GM12878 (cell line): ENCODE measurements at regions not wholly inside any gene's neighbourhood (a gene's known extent, or its start where the extent isn't known, plus 50 kb on each side); places are given as distances from the start of the nearest gene placed in this dataset.

Experiments
- ATAC-seq: fragments of 200-7000 bp; cut with Tn5 transposase; 3 replicates; pipeline ENCODE4 v1.9.1; 2020; ENCODE audit warnings: mild to moderate bottlenecking, moderate library complexity
- BruUV-seq: library from RNA; stranded (reverse); fragments of 400-500 nt; replicated peaks from 2 replicates; lab custom pipeline; 2021; lab: Mats Ljungman, UMichigan
- CTCF ChIA-PET: fragments of 300-600 bp; sonication (Branson Sonifier 250); formaldehyde crosslinking; extraction: SDS; loops from one replicate; lab custom pipeline; 2021; ENCODE audit warnings: inconsistent platforms; lab: Yijun Ruan, JAX
- POLR2A ChIA-PET: fragments of 350-600 bp; formaldehyde crosslinking; extraction: SDS; loops from one replicate; lab custom pipeline; 2021; ENCODE audit warnings: inconsistent platforms; lab: Charles Lee
- RAD21 ChIA-PET: fragments of 300-600 bp; sonication (Branson Sonifier 250); formaldehyde crosslinking; loops from one replicate; lab custom pipeline; 2023; ENCODE audit warnings: antibody characterized with exemption; ENCODE audit not compliant: unreplicated experiment; lab: Charles Lee
- SMC1A ChIA-PET: fragments of 300-600 bp; sonication (Branson Sonifier 250); formaldehyde crosslinking; loops from one replicate; lab custom pipeline; 2023; ENCODE audit not compliant: unreplicated experiment, uncharacterized antibody; lab: Charles Lee
- DNase-seq: peaks from one replicate; pipeline ENCODE4 v3.0.0-alpha.2; 2011; ENCODE audit warnings: low read depth, low spot score
- FAIRE-seq: peaks from 3 replicates; lab custom pipeline; 2011; peaks lifted over from hg19 to GRCh38; lab: Jason Lieb, UNC
- H2AFZ ChIP-seq: 2 replicates; pipeline ENCODE4 v1.6.0; 2011; ENCODE audit warnings: low read depth, low read length, control low read depth; ENCODE audit not compliant: control insufficient read depth
- H3K27ac ChIP-seq: 2 replicates; pipeline ENCODE4 v1.5.1; 2011; ENCODE audit warnings: control low read depth; ENCODE audit not compliant: control insufficient read depth, insufficient read depth
- H3K27me3 ChIP-seq, 2 experiments: replicated peaks in 1 of 2; 2 replicates each; pipeline versions ENCODE4 v1.6.0 to v1.6.1; 2011; ENCODE audit warnings: low read length in 1 of 2; ENCODE audit not compliant: control insufficient read depth in 2 of 2, insufficient read depth in 2 of 2
- H3K36me3 ChIP-seq, 2 experiments: 2 replicates each; pipeline ENCODE4 v1.5.1; 2011; ENCODE audit warnings: low read length in 1 of 2; ENCODE audit not compliant: control insufficient read depth in 2 of 2, insufficient read depth in 2 of 2
- H3K4me1 ChIP-seq: 2 replicates; pipeline ENCODE4 v1.6.1; 2011; ENCODE audit warnings: mild to moderate bottlenecking, low read length, moderate library complexity, mixed read lengths; ENCODE audit not compliant: control insufficient read depth, insufficient read depth
- H3K4me2 ChIP-seq: 2 replicates; pipeline ENCODE4 v1.6.0; 2011; ENCODE audit warnings: control low read depth; ENCODE audit not compliant: control insufficient read depth, insufficient read depth
- H3K4me3 ChIP-seq: fragments of 200-600 bp; sonication (generic); 2 replicates; pipeline ENCODE4 v1.5.1; 2016
- H3K79me2 ChIP-seq: 2 replicates; pipeline ENCODE4 v1.6.0; 2011; ENCODE audit warnings: low read length; ENCODE audit not compliant: control insufficient read depth, insufficient read depth
- H3K9ac ChIP-seq: 2 replicates; pipeline ENCODE4 v1.8.0; 2011; ENCODE audit warnings: low read length, control low read depth, mixed read lengths; ENCODE audit not compliant: control insufficient read depth, insufficient read depth
- H3K9me3 ChIP-seq: replicated peaks from 3 replicates; pipeline ENCODE4 v1.5.1; 2011; ENCODE audit warnings: mild to moderate bottlenecking, low read length; ENCODE audit not compliant: control insufficient read depth, insufficient read depth
- H4K20me1 ChIP-seq: 2 replicates; pipeline ENCODE4 v1.6.0; 2011; ENCODE audit not compliant: control insufficient read depth, insufficient read depth
- CBFB ChIP-seq: IDR thresholded peaks from 2 replicates; pipeline ENCODE4 v1.6.1; 2016; ENCODE audit warnings: antibody characterized with exemption, low read depth
- EED ChIP-seq: sonication (generic); IDR thresholded peaks from 2 replicates; pipeline ENCODE4 v1.6.1; 2016; ENCODE audit warnings: antibody characterized with exemption, low read depth
- EZH2 ChIP-seq: IDR thresholded peaks from 2 replicates; pipeline ENCODE4 v1.6.1; 2012; ENCODE audit warnings: low read depth, mild to moderate bottlenecking, control low read depth, inconsistent platforms, low read length, borderline replicate concordance; ENCODE audit not compliant: control insufficient read depth
- FOXM1 ChIP-seq: IDR thresholded peaks from 2 replicates; pipeline ENCODE4 v1.6.1; 2012; ENCODE audit warnings: low read depth, mild to moderate bottlenecking, inconsistent platforms, low read length, moderate library complexity
- JUND ChIP-seq: IDR thresholded peaks from 2 replicates; pipeline ENCODE4 v1.6.1; 2012; ENCODE audit warnings: low read depth, mild to moderate bottlenecking, low read length, improper control_type of control experiment, moderate library complexity
- NFYB ChIP-seq: IDR thresholded peaks from 2 replicates; pipeline ENCODE4 v1.6.1; 2011; ENCODE audit warnings: low read depth, mild to moderate bottlenecking, low read length, improper control_type of control experiment, moderate library complexity; ENCODE audit not compliant: insufficient read depth
- PAX5 ChIP-seq: IDR thresholded peaks from 2 replicates; pipeline ENCODE4 v1.6.1; 2011; ENCODE audit warnings: low read depth, low read length, borderline replicate concordance
- POLR2AphosphoS5 ChIP-seq: IDR thresholded peaks from 2 replicates; pipeline ENCODE4 v1.6.1; 2011; ENCODE audit warnings: mild to moderate bottlenecking, low read length, inconsistent platforms
- SP1 ChIP-seq: IDR thresholded peaks from one replicate; pipeline ENCODE4 v1.6.1; 2011; ENCODE audit warnings: low read depth, low read length
- WGBS: methylation state at CpG from one replicate; pipeline ENCODE4 v1.1.6; 2016; ENCODE audit warnings: low lambda C conversion rate; ENCODE audit not compliant: insufficient replicate concordance, insufficient coverage; ENCODE audit errors: missing lambda C conversion rate; 5-methylcytosine and 5-hydroxymethylcytosine counted together
- in situ Hi-C: fragments of 300-500 bp; cut with MboI; formaldehyde crosslinking; loops from 9 replicates; pipeline ENCODE4 v1.14.3; 2018; ENCODE audit warnings: mixed read lengths
- intact Hi-C: fragments of 100-400 bp; cut with micrococcal nuclease; formaldehyde crosslinking; loops from one replicate; pipeline ENCODE4 v1.14.2; 2022; ENCODE audit not compliant: unreplicated experiment
- TF ChIP-seq, protein P1 (sequence below): fragments of 450-650 bp; formaldehyde crosslinking; IDR thresholded peaks from 2 replicates; pipeline ENCODE4 v1.4.0; 2020; ENCODE audit warnings: mild to moderate bottlenecking, moderate library complexity
- TF ChIP-seq, protein P2 (sequence below): fragments of 450-650 bp; IDR thresholded peaks from 2 replicates; pipeline ENCODE4 v1.6.1; 2016; ENCODE audit warnings: mild to moderate bottlenecking

DNA sequence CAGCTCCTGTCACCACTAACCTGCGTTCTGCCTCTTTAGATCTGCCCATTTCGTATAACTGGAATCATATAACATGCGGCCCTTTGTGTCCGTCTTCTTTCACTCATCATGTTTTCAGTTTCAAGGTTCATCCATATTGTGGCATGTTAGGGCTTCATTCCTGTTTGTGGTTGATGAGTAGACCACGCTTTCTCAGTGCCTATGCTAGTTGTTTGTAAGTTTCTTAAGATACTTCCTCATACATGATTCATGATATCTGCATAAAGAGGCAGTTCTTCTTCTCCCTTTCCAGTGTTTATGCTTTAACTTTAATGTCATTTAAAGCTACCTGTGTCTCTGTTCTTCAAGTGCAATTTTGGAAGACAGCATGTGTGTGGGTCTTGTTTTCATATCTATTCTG, 79.5 kb upstream of the FAM20C start:
- no peaks in the 10 kb centered on the region for H3K36me3 ChIP-seq
- no peaks in the 10 kb centered on the region for H4K20me1 ChIP-seq
- intact Hi-C loops = no loop called here
- H3K27me3 ChIP-seq = no peaks in the 10 kb centered on the region; a peak in 1 of 4 replicates
- in situ Hi-C loops = no loop called here
- RAD21 ChIA-PET = no interaction called here
- no peak overlapping the region for H3K27ac ChIP-seq
- POLR2A ChIA-PET = no interaction called here
- WGBS = 30% methylated on average over 5 of the region's 5 CpGs
- H3K9me3 ChIP-seq = no peaks in the 10 kb centered on the region; the same call in 2 of the 3 replicates
- no peak overlapping the region for H2AFZ ChIP-seq
- H3K79me2 ChIP-seq = no peaks in the 10 kb centered on the region
- no peak for TF ChIP-seq CBFB
- no peak for TF ChIP-seq JUND
- no peak for TF ChIP-seq EED
- TF ChIP-seq PAX5 = no peak
- no peak for TF ChIP-seq EZH2
- no peak for TF ChIP-seq FOXM1
- no peak overlapping the region for H3K4me2 ChIP-seq
- H3K4me1 ChIP-seq = no peaks in the 10 kb centered on the region
- FAIRE-seq = no peak
- BruUV-seq = no TSS peak
- DNase-seq = no peak
- H3K4me3 ChIP-seq = no peak overlapping the region
- CTCF ChIA-PET = interaction anchor here (0.7 kb wide), 1 partner anchor 16 kb away, joined by 3 read pairs; no protein-coding TSS in a partner anchor
- ATAC-seq = no peak
- no peak overlapping the region for H3K9ac ChIP-seq
- SMC1A ChIA-PET = no interaction called here

DNA sequence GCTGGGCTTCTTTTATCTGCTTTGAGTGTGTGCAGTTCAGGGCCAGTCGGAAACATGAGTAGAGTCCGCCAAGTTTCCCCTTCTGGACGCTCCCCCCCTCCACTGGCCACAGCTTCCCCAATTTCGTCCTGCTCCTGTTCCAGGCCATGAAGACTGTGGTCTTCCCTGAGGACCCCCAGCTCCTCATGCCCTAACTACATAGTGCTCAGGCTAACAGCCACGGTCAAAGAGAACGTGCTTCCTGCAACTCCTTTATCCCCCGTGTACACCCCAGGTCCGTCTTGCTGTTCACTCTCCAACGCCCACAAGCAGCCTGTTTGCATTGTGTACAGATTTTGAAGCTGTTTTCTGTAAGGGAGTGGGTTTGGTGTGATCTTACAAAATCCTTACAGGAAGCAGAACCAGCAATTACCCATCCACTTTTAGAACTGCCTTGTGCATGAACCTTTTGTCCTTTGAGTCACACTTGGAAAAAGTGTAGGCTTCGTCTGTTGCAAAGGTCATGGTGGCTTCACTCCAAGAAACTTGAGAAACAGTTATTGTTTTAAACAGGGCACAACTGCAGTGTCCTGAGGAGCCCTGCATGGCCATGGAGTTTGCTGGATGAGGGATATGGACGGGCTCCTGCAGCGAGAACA, 77.0 kb upstream of the FAM20C start:
- intact Hi-C loops (no loop called here), in situ Hi-C loops (no loop called here)
- Histone ChIP-seq H3K4me3 (no peak overlapping the region), H3K27me3 (no peaks in the 10 kb centered on the region; a peak in 1 of 4 replicates), H3K36me3 (no peaks in the 10 kb centered on the region), H3K9ac (no peak overlapping the region), H3K9me3 (no peaks in the 10 kb centered on the region; the same call in 2 of the 3 replicates), H3K27ac (no peak overlapping the region), H4K20me1 (no peaks in the 10 kb centered on the region), H2AFZ (no peak overlapping the region), H3K4me1 (no peaks in the 10 kb centered on the region), H3K79me2 (no peaks in the 10 kb centered on the region), H3K4me2 (no peak overlapping the region)
- 24% methylated on average over 12 of the region's 12 CpGs for WGBS
- ATAC-seq = no peak
- no peak for FAIRE-seq
- RAD21 ChIA-PET = no interaction called here
- CTCF ChIA-PET = no interaction called here
- SMC1A ChIA-PET = no interaction called here
- no TSS peak for BruUV-seq
- DNase-seq = no peak
- POLR2A ChIA-PET = no interaction called here
- TF ChIP-seq SP1 (no peak), POLR2AphosphoS5 (no peak), NFYB (no peak)
- TF ChIP-seq, protein P1, sequence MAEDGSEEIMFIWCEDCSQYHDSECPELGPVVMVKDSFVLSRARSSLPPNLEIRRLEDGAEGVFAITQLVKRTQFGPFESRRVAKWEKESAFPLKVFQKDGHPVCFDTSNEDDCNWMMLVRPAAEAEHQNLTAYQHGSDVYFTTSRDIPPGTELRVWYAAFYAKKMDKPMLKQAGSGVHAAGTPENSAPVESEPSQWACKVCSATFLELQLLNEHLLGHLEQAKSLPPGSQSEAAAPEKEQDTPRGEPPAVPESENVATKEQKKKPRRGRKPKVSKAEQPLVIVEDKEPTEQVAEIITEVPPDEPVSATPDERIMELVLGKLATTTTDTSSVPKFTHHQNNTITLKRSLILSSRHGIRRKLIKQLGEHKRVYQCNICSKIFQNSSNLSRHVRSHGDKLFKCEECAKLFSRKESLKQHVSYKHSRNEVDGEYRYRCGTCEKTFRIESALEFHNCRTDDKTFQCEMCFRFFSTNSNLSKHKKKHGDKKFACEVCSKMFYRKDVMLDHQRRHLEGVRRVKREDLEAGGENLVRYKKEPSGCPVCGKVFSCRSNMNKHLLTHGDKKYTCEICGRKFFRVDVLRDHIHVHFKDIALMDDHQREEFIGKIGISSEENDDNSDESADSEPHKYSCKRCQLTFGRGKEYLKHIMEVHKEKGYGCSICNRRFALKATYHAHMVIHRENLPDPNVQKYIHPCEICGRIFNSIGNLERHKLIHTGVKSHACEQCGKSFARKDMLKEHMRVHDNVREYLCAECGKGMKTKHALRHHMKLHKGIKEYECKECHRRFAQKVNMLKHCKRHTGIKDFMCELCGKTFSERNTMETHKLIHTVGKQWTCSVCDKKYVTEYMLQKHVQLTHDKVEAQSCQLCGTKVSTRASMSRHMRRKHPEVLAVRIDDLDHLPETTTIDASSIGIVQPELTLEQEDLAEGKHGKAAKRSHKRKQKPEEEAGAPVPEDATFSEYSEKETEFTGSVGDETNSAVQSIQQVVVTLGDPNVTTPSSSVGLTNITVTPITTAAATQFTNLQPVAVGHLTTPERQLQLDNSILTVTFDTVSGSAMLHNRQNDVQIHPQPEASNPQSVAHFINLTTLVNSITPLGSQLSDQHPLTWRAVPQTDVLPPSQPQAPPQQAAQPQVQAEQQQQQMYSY (CRISPR knock-in tag) = no peak
- TF ChIP-seq, protein P2, sequence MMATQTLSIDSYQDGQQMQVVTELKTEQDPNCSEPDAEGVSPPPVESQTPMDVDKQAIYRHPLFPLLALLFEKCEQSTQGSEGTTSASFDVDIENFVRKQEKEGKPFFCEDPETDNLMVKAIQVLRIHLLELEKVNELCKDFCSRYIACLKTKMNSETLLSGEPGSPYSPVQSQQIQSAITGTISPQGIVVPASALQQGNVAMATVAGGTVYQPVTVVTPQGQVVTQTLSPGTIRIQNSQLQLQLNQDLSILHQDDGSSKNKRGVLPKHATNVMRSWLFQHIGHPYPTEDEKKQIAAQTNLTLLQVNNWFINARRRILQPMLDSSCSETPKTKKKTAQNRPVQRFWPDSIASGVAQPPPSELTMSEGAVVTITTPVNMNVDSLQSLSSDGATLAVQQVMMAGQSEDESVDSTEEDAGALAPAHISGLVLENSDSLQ = no peak
